Spleen (tissue), 7 donors: ENCODE measurements at regions not wholly inside any gene's neighbourhood (a gene's known extent, or its start where the extent isn't known, plus 50 kb on each side); places are given as distances from the start of the nearest gene placed in this dataset.

ENCODE experiments used
- POLR2A ChIP-seq, 3 donors: fragments of 450-650 bp; IDR thresholded peaks; one replicate each; pipeline ENCODE4 v1.5.1; 2017; ENCODE audit warnings: antibody characterized with exemption in 3 of 3, mild to moderate bottlenecking in 1 of 3
- POLR2AphosphoS5 ChIP-seq, 3 donors: sonication (generic); formaldehyde crosslinking; IDR thresholded peaks; one replicate each; pipeline ENCODE4 v1.5.1; 2017; ENCODE audit warnings: antibody characterized with exemption in 3 of 3
- TF ChIP-seq, protein P1 (sequence below), 11 experiments: fragments of 200-600 bp in 7 of 11; fragments of 450-650 bp in 4 of 11; sonication (generic) in 4 of 11; IDR thresholded peaks in 8 of 11; conservative IDR thresholded peaks in 3 of 11; 1 replicate in 7 of 11; 2 replicates in 4 of 11; pipeline versions ENCODE4 v1.4.0 to v1.8.0; 2016 to 2021; ENCODE audit warnings: antibody characterized with exemption in 11 of 11, inconsistent platforms in 4 of 11, mild to moderate bottlenecking in 1 of 11
- donor health status: DM: no; HTN: no; CAD: no; lungs with moderate emphysema.
- donor health status: DM: no; HTN: no; CAD: no.
- donor health status: DM: no; HTN: no; CAD: no.

- no peak for TF ChIP-seq POLR2A (IDR thresholded peaks at IDR 0.05)
- TF ChIP-seq, protein P1, sequence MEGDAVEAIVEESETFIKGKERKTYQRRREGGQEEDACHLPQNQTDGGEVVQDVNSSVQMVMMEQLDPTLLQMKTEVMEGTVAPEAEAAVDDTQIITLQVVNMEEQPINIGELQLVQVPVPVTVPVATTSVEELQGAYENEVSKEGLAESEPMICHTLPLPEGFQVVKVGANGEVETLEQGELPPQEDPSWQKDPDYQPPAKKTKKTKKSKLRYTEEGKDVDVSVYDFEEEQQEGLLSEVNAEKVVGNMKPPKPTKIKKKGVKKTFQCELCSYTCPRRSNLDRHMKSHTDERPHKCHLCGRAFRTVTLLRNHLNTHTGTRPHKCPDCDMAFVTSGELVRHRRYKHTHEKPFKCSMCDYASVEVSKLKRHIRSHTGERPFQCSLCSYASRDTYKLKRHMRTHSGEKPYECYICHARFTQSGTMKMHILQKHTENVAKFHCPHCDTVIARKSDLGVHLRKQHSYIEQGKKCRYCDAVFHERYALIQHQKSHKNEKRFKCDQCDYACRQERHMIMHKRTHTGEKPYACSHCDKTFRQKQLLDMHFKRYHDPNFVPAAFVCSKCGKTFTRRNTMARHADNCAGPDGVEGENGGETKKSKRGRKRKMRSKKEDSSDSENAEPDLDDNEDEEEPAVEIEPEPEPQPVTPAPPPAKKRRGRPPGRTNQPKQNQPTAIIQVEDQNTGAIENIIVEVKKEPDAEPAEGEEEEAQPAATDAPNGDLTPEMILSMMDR (IDR thresholded peaks at IDR 0.05 in 8 of 11, conservative IDR thresholded peaks at IDR 0.05 in 3 of 11), result no peak
- TF ChIP-seq POLR2AphosphoS5 (IDR thresholded peaks at IDR 0.05), result no peak
Measured at GRCh38 chr6:131362696-131363095, 210.3 kb upstream of the ARG1 start.
